ENCODE measurements at regions not wholly inside any gene's neighbourhood (a gene's known extent, or its start where the extent isn't known, plus 50 kb on each side); places are given as distances from the start of the nearest gene placed in this dataset.

DNA sequence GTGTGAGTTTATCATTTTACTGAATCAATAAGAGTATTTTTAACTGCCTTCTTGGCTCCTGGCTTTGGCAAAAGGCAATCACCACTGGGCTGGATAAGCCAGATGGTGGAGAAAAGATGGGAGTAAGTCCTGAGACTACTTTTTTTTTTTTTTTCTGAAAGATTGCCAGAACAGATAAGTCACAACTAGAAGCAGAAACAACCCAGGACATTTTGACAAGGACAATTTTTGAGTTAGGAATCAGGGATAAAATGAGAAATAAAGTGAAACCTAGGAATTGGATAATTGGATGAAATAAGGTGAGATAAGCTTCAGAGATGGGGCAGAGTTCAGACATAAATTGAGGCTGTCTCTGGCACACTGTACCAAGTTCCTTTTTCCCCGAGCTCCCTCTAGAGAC, 471.0 kb downstream of the KLHL13 start:
- DNase-seq (ENCODE audit: low read depth in 1 of 2, low spot score in 1 of 2) = no peak

DNA sequence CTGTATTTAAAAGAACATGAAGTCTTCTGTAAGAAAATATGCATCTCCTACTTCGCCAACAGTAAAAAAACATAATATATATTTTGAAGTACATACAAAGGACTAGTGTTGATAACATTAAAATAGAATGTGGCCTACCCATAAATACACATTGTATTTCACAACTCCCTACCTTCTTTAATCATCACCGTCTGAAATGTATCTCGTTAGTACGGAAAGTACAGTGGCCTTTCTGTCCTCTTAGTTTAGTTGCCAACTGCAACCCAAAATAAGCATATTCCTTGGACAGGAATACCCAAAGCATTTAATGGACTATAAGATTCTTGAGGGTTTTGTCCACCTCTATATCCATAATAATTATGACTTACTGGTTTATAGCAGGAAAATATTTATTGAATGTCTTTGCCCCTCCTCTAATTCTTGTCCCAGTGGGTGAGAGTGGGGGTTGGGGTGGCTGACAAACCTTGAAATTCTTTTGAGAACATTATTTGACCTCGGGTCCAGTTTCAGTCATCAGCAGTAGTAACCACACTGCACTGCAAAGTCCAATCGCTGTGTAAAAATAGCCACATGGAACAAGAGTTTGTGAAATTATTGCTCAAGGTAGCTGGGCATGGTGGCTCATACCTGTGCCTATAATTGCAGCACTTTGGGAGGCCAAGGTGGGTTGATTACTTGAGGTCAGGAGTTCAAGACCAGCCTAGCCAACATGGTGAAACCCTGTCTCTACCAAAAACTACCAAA, 474.5 kb downstream of the KLHL13 start:
- Histone ChIP-seq H3K27me3 (ENCODE audit: insufficient read depth, poor library complexity, severe bottlenecking) (no peaks in the 10 kb centered on the region), H3K27ac (replicated peaks) (no peak overlapping the region), H3K4me3 (replicated peaks; ENCODE audit: insufficient read depth, low read length) (no peak overlapping the region)
- no peak for TF ChIP-seq POLR2AphosphoS5 (IDR thresholded peaks at IDR 0.05; ENCODE audit: low read depth)
- TF ChIP-seq, protein P1, sequence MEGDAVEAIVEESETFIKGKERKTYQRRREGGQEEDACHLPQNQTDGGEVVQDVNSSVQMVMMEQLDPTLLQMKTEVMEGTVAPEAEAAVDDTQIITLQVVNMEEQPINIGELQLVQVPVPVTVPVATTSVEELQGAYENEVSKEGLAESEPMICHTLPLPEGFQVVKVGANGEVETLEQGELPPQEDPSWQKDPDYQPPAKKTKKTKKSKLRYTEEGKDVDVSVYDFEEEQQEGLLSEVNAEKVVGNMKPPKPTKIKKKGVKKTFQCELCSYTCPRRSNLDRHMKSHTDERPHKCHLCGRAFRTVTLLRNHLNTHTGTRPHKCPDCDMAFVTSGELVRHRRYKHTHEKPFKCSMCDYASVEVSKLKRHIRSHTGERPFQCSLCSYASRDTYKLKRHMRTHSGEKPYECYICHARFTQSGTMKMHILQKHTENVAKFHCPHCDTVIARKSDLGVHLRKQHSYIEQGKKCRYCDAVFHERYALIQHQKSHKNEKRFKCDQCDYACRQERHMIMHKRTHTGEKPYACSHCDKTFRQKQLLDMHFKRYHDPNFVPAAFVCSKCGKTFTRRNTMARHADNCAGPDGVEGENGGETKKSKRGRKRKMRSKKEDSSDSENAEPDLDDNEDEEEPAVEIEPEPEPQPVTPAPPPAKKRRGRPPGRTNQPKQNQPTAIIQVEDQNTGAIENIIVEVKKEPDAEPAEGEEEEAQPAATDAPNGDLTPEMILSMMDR (IDR thresholded peaks at IDR 0.05; ENCODE audit: insufficient read depth, low read length) = no peak
- no peak for DNase-seq (ENCODE audit: low read depth in 1 of 2, low spot score in 1 of 2)

More for the DNA sequence above, 471.0 kb downstream of the KLHL13 start:
- H3K27ac ChIP-seq (replicated peaks) = no peak overlapping the region
- H3K4me3 ChIP-seq (replicated peaks; ENCODE audit: insufficient read depth, low read length) = no peak overlapping the region
- no peak for TF ChIP-seq POLR2AphosphoS5 (IDR thresholded peaks at IDR 0.05; ENCODE audit: low read depth)
- H3K27me3 ChIP-seq (ENCODE audit: insufficient read depth, poor library complexity, severe bottlenecking) = no peaks in the 10 kb centered on the region

DNA sequence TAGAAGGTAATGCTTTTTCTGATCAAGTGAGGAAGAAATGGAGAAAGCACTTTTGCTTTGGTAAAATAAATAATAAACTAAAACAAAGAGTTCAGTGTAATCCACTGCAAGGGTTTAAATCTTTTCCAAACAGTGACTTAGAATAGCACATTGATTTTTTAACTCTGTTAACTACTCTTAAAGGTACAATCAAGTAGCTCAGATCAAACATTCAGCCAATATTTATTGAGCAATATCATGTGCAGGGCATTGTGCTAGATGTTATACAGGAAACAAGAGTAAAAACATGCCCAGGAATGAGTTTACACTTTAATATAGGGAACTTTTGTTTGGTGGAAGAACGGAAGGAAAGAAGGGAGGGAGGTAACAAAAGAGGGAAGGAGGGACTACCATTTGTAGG, 479.8 kb downstream of the KLHL13 start:
- no peak for DNase-seq (ENCODE audit: low read depth in 1 of 2, low spot score in 1 of 2)
- Histone ChIP-seq H3K4me3 (replicated peaks; ENCODE audit: insufficient read depth, low read length) (no peak overlapping the region), H3K27ac (replicated peaks) (no peak overlapping the region), H3K27me3 (ENCODE audit: insufficient read depth, poor library complexity, severe bottlenecking) (no peaks in the 10 kb centered on the region)
- TF ChIP-seq SPI1 (IDR thresholded peaks at IDR 0.05; ENCODE audit: borderline replicate concordance, low read depth) (no peak), GABPA (IDR thresholded peaks at IDR 0.05; ENCODE audit: low read depth) (no peak), POLR2AphosphoS5 (IDR thresholded peaks at IDR 0.05; ENCODE audit: low read depth) (no peak)
- TF ChIP-seq, protein P2, sequence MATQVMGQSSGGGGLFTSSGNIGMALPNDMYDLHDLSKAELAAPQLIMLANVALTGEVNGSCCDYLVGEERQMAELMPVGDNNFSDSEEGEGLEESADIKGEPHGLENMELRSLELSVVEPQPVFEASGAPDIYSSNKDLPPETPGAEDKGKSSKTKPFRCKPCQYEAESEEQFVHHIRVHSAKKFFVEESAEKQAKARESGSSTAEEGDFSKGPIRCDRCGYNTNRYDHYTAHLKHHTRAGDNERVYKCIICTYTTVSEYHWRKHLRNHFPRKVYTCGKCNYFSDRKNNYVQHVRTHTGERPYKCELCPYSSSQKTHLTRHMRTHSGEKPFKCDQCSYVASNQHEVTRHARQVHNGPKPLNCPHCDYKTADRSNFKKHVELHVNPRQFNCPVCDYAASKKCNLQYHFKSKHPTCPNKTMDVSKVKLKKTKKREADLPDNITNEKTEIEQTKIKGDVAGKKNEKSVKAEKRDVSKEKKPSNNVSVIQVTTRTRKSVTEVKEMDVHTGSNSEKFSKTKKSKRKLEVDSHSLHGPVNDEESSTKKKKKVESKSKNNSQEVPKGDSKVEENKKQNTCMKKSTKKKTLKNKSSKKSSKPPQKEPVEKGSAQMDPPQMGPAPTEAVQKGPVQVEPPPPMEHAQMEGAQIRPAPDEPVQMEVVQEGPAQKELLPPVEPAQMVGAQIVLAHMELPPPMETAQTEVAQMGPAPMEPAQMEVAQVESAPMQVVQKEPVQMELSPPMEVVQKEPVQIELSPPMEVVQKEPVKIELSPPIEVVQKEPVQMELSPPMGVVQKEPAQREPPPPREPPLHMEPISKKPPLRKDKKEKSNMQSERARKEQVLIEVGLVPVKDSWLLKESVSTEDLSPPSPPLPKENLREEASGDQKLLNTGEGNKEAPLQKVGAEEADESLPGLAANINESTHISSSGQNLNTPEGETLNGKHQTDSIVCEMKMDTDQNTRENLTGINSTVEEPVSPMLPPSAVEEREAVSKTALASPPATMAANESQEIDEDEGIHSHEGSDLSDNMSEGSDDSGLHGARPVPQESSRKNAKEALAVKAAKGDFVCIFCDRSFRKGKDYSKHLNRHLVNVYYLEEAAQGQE (IDR thresholded peaks at IDR 0.05; ENCODE audit: insufficient replicate concordance, low read depth) = no peak
- TF ChIP-seq, protein P1 (IDR thresholded peaks at IDR 0.05; ENCODE audit: insufficient read depth, low read length) = no peak

DNA sequence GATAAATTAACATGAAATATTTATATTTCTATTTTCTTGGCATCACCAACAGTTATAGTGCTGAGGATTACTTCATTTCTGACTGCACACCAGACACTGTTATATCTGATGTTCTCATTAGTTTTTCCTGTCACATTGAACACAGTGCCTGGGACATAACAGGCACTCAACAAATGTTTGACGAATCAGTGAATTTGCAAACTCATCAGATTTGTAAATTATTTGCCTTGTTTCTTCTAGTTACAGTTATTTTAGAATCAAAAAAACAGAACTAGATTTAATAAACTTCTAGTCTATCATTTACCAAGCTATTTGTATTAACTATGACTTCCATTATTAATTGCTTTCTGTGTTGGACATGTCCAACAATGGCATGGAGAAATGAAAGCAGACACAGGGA, 483.3 kb downstream of the KLHL13 start:
- DNase-seq (ENCODE audit: low read depth in 1 of 2, low spot score in 1 of 2) = no peak
- Histone ChIP-seq H3K4me3 (replicated peaks; ENCODE audit: insufficient read depth, low read length) (no peak overlapping the region), H3K27ac (replicated peaks) (no peak overlapping the region), H3K27me3 (ENCODE audit: insufficient read depth, poor library complexity, severe bottlenecking) (no peaks in the 10 kb centered on the region)
- no peak for TF ChIP-seq GABPA (IDR thresholded peaks at IDR 0.05; ENCODE audit: low read depth)
- TF ChIP-seq, protein P1 (IDR thresholded peaks at IDR 0.05; ENCODE audit: insufficient read depth, low read length) = no peak
- TF ChIP-seq, protein P2 (IDR thresholded peaks at IDR 0.05; ENCODE audit: insufficient replicate concordance, low read depth) = no peak
- no peak for TF ChIP-seq POLR2AphosphoS5 (IDR thresholded peaks at IDR 0.05; ENCODE audit: low read depth)
- no peak for TF ChIP-seq SPI1 (IDR thresholded peaks at IDR 0.05; ENCODE audit: borderline replicate concordance, low read depth)

All from HL-60 (cell line).